Kidney epithelial cell (primary cell): ENCODE measurements at regions not wholly inside any gene's neighbourhood (a gene's known extent, or its start where the extent isn't known, plus 50 kb on each side); places are given as distances from the start of the nearest gene placed in this dataset.

Source experiments
- DNase-seq: peaks from one replicate; pipeline ENCODE4 v3.0.0-alpha.2; 2010; ENCODE audit warnings: low read depth
- H3K27me3 ChIP-seq: 2 replicates; pipeline ENCODE4 v1.6.0; 2011; ENCODE audit warnings: low read length; ENCODE audit not compliant: control insufficient read depth, insufficient read depth
- H3K36me3 ChIP-seq: 2 replicates; pipeline ENCODE4 v1.5.1; 2011; ENCODE audit warnings: low read length; ENCODE audit not compliant: control insufficient read depth, insufficient read depth
- H3K4me3 ChIP-seq: 2 replicates; pipeline ENCODE4 v1.5.1; 2011; ENCODE audit warnings: low read depth, mild to moderate bottlenecking, control low read depth, low read length
- TF ChIP-seq, protein P1 (sequence below): IDR thresholded peaks from 2 replicates; pipeline ENCODE4 v1.5.1; 2011; ENCODE audit warnings: mild to moderate bottlenecking, moderate library complexity, low read length, control low read depth, inconsistent platforms; ENCODE audit not compliant: insufficient read depth, poor library complexity, severe bottlenecking

DNA sequence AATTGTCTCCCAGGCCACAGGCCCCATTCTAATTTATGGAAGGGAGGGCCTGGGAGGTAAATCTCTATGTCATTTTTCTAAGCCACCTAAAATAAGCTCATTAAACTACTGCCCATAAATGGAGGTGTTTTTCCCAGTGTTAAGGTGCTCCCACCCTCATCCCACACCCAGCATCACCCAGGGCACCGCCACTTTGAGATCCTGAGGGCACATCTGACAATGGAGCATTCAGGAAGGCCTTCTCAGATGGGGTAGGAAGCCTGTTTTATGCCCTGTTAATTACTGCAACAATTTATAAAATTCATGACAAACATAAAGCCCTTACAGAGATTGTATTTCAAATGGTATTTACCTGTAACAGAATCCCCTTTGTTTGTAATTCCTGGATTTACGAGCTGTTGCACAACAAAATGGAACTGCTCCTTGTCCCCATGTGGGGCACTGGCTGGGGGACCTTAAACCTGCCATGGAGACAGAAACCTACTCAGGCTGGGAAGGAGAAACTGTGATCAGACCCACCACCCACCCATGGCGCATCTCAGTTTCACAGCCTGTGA is 319.5 kb upstream of the USP24 start:
- Histone ChIP-seq H3K27me3 (no peaks in the 10 kb centered on the region), H3K4me3 (no peak overlapping the region), H3K36me3 (no peaks in the 10 kb centered on the region)
- DNase-seq: no peak
- TF ChIP-seq, protein P1, sequence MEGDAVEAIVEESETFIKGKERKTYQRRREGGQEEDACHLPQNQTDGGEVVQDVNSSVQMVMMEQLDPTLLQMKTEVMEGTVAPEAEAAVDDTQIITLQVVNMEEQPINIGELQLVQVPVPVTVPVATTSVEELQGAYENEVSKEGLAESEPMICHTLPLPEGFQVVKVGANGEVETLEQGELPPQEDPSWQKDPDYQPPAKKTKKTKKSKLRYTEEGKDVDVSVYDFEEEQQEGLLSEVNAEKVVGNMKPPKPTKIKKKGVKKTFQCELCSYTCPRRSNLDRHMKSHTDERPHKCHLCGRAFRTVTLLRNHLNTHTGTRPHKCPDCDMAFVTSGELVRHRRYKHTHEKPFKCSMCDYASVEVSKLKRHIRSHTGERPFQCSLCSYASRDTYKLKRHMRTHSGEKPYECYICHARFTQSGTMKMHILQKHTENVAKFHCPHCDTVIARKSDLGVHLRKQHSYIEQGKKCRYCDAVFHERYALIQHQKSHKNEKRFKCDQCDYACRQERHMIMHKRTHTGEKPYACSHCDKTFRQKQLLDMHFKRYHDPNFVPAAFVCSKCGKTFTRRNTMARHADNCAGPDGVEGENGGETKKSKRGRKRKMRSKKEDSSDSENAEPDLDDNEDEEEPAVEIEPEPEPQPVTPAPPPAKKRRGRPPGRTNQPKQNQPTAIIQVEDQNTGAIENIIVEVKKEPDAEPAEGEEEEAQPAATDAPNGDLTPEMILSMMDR: no peak

- no peak for DNase-seq
- H3K36me3 ChIP-seq: no peaks in the 10 kb centered on the region
These were observed 316.5 kb upstream of the USP24 start for GRCh38 chr1:55531644-55532043.

GRCh38 chr1:55530749-55531478 is 315.8 kb upstream of the USP24 start:
- H3K36me3 ChIP-seq: no peaks in the 10 kb centered on the region
- no peak for DNase-seq
- no peak overlapping the region for H3K4me3 ChIP-seq
- TF ChIP-seq, protein P1: no peak
- no peaks in the 10 kb centered on the region for H3K27me3 ChIP-seq

More at GRCh38 chr1:55531644-55532043, 316.5 kb upstream of the USP24 start:
- no peaks in the 10 kb centered on the region for H3K27me3 ChIP-seq
- TF ChIP-seq, protein P1: no peak
- H3K4me3 ChIP-seq: no peak overlapping the region

DNA sequence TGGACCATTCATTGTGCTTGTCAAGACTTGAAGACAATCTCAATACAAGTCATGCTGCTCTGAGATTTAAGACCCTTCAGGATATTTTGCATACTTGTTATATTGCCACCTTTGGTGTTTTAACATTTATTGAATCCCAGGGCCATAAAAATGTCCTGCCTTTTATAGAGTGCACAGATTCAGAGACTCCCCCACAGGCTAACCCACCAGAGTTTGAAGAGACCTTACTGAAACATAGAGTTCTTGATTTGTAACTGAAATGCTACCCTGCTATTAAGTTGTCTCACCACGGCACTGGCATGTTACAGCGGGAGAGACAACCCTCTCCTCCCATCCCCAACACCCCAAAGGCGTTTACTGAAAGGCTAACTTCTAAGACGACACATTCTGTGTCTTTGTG is 313.9 kb upstream of the USP24 start:
- Histone ChIP-seq H3K4me3 (no peak overlapping the region), H3K36me3 (no peaks in the 10 kb centered on the region), H3K27me3 (no peaks in the 10 kb centered on the region)
- TF ChIP-seq, protein P1: no peak
- DNase-seq: no peak

DNA sequence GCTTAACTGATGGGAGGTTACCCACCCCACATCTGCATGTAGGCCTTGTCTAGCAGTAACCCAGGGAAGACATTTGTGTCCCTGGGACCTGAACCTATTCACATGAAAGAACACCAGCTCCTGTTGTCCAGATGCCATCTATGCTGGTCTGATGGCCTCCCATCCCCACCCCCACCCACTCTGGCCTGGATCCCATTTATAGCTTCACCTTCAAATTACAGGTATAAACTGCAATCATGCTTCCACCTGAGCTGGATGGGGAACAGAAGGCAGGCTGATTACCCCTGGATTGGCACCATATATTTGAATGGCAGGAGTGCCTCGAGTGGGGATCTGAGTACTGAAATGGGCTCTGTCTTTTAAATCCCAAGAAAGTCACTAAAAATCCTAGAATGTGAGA is 312.7 kb upstream of the USP24 start:
- no peaks in the 10 kb centered on the region for H3K36me3 ChIP-seq

More for the DNA sequence above, 312.7 kb upstream of the USP24 start:
- no peak for DNase-seq
- H3K4me3 ChIP-seq: no peak overlapping the region
- no peaks in the 10 kb centered on the region for H3K27me3 ChIP-seq
- TF ChIP-seq, protein P1: no peak
